A673 (cell line): ENCODE measurements at regions not wholly inside any gene's neighbourhood (a gene's known extent, or its start where the extent isn't known, plus 50 kb on each side); places are given as distances from the start of the nearest gene placed in this dataset.

Source experiments
- CTCF ChIP-seq: fragments of 300-800, 200-600 bp; sonication (generic); conservative IDR thresholded peaks from 2 replicates; pipeline ENCODE4 v1.5.1; 2017; ENCODE audit warnings: low read depth, mild to moderate bottlenecking, antibody characterized with exemption, low read length, moderate library complexity, mixed read lengths
- EZH2 ChIP-seq: fragments of 200-600 bp; sonication (generic); IDR thresholded peaks from 2 replicates; pipeline ENCODE4 v1.6.1; 2017; ENCODE audit warnings: borderline replicate concordance, low read depth, mild to moderate bottlenecking, mixed read lengths, antibody characterized with exemption, low read length; ENCODE audit not compliant: poor library complexity, severe bottlenecking

- TF ChIP-seq CTCF, result no peak
- no peak for TF ChIP-seq EZH2
Observed at GRCh38 chr9:104345061-104345460, 159.0 kb upstream of the OR13F1 start.
